GM12874 (cell line): ENCODE measurements at regions not wholly inside any gene's neighbourhood (a gene's known extent, or its start where the extent isn't known, plus 50 kb on each side); places are given as distances from the start of the nearest gene placed in this dataset.
A peak's percentile ranks its signal among the peaks of the same experiment; 100 is the strongest.

Experiments used
- TF ChIP-seq, protein P1 (sequence below): IDR thresholded peaks from 2 replicates; pipeline ENCODE4 v1.5.1; 2011; ENCODE audit warnings: low read depth, mild to moderate bottlenecking, control low read depth, low read length, moderate library complexity; ENCODE audit not compliant: insufficient read depth

DNA sequence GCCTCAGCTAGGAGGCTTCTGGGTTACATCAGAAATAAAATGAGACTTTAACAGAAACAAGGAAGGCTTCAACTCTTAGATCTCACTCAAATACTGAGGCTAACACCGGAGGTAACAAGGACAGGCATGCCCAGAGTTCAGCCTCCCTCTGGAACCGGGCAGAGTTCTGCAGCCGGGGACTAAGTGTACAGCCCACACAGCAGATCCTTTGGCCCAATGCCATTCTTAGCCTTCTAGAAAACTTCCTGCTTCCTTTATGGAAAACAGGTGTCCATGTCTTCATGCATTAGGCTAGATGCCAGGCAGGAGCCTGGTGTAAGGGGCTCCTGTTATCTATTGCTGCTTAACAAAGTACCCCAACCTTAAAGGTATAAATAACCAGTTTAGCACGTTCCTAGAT is 369.7 kb downstream of the BCOR start:
- TF ChIP-seq, protein P1, sequence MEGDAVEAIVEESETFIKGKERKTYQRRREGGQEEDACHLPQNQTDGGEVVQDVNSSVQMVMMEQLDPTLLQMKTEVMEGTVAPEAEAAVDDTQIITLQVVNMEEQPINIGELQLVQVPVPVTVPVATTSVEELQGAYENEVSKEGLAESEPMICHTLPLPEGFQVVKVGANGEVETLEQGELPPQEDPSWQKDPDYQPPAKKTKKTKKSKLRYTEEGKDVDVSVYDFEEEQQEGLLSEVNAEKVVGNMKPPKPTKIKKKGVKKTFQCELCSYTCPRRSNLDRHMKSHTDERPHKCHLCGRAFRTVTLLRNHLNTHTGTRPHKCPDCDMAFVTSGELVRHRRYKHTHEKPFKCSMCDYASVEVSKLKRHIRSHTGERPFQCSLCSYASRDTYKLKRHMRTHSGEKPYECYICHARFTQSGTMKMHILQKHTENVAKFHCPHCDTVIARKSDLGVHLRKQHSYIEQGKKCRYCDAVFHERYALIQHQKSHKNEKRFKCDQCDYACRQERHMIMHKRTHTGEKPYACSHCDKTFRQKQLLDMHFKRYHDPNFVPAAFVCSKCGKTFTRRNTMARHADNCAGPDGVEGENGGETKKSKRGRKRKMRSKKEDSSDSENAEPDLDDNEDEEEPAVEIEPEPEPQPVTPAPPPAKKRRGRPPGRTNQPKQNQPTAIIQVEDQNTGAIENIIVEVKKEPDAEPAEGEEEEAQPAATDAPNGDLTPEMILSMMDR, result no peak

DNA sequence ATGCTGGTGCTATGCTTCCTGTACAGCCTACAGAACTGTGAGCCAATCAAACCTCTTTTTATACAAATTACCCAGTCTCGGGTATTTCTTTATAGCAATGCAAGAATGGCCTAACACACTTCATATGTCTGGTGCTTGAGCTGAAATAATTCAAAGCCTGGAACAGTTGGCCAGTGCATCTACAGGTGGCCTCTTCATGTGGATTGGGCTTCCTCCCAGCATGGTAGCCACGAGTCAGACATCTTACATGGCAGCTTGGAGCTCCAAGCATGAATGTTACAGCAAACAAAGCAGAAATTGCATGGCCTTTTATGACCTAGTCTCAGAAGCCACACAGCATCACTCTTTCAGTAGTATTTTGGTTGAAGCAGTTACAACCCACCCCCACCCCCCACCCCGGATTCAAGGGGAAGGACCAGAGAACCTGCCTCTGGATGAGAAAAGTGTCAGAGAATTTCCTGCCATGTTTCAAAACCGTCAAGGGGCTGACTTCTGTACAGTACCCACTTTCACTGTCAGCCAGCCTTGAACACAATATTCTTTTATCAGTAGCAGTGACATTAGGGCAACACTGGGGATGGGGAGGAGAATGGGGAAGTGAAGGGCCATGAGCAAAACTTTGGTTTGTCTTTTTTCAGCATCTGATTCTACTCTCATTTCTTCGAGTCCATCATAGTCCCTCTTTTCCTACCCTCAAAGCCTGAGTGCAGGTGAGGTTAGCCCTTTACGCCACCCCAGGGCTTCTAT is 368.7 kb downstream of the BCOR start:
- TF ChIP-seq, protein P1, result no peak

DNA sequence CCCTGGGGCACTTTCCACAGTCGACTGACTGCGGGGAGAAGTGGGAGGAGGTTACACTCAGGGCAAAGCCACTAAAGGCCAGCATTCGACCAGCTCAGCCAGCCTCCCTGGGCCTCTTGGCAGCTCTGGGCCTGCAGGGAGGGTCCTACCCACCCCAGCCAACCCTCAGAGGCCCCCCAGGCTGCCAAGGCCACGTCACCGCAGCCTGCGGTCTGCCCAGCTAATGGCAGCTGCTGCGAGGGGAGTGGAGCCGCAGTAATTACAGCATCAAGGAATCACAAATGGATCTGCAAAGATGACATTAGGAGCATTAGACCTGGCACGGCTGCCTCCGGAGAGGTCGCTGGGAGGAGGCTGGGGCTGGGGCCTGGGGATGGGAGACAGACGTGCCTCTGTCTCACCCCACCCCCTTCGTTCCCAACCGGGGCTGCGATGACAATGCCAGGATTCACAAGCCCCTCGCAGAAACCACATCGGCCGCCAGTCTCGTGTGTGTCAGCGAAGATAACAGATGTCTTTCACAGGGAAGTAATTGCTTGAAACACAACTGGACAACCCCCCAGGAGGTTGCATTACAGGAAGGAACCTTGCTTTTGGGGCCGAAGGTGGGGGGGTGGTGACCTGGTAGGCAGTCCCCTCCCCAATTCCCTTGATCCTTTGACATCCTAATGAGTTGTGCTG is 367.6 kb downstream of the BCOR start:
- TF ChIP-seq, protein P1, result no peak

DNA sequence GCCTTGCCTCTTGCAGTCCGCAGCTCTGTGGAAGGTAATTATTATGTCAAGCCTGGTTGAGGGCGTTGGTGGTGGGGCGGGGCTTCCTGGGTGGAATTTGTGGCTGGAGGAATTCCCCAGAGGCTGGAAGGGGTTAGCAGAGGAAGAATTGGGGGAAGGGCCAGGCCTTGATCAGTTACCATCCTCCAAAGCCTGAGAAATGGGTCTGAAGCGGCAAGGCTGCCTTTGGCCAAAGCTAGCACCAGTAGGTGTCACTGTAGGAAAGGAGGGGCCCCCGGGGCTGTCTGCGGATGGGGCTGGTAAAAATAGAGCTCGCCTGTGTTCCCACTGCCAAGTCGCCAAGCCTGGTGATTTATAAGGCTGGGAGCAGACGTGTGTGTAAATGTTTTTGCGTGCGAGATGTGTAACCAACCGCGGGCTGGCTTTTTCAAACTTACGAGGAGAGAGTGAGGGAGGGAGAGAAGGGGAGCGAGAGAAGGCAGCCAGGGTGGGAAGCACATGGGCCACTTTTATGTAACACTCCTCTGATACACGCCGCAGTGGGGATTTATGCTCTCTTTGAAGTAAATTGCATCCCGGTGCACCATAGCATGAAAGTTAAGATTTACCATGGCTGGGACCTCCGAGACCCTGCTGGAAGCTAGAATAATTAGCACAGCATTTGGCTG is 367.0 kb downstream of the BCOR start:
- TF ChIP-seq, protein P1, result peak; percentile 64

DNA sequence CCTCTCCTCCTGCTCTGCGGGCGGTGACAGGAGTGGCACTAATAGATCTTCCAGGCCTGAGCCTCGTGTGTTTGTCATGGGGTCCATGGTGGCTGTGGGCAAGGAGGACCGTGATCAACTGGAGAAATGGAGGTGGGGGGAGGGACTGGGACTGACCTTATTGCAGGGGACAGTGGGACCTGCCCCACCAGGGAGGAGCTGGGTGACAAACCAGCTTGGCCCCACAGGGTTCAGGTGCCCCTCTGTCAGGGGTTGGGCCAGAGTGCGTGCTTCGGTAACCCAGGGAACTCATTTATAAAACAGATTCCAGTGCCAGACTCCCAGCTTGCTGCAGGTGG is 366.5 kb downstream of the BCOR start:
- TF ChIP-seq, protein P1, result no peak

DNA sequence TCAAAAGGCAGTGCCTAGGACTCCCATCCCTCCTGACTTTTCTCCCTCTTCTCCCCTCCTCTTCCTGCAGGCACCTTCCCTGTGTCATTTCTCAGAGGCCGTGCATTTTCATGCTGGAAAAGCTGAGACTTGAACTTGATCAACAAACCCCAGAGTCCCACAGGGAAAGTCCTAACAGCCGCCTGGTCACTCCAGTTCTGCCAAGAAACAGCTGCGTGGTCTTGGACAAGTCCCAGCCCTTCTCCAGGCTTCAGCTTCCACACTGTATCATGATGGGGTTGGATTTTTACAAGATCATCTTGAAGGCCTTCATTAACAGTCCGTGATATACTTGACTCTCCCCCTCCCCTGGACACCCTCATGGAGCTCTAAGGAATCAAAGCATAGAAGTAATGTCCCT is 366.0 kb downstream of the BCOR start:
- TF ChIP-seq, protein P1, result no peak

DNA sequence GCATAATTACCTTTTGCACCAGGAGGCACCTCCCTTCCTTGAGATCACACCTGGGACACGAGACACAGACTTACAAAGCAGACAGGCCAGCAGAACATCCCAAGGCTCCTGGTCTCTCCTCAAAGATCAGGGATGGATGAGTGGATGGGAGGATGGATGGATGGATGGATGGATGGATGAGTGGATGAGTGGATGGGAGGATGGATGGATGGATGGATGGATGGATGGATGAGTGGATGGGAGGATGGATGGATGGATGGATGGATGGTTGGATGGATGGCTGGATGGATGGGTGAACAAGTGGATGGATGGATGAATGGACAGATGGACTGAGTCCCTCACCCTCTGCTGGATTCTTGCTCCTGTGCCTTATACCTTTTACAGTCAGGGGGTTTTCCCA is 364.0 kb downstream of the BCOR start:
- TF ChIP-seq, protein P1, result no peak
